IMR-90 (cell line): ENCODE measurements at regions not wholly inside any gene's neighbourhood (a gene's known extent, or its start where the extent isn't known, plus 50 kb on each side); places are given as distances from the start of the nearest gene placed in this dataset.

ENCODE experiments used
- ATAC-seq: fragments of 200-7000 bp; cut with Tn5 transposase; 2 replicates; pipeline ENCODE4 v1.9.1; 2020; ENCODE audit warnings: low read depth, mild to moderate bottlenecking, moderate library complexity
- BruUV-seq: library from RNA; stranded (reverse); fragments of 400-500 nt; replicated peaks from 2 replicates; lab custom pipeline; 2021; lab: Mats Ljungman, UMichigan
- CTCF ChIA-PET: fragments of 300-600 bp; formaldehyde crosslinking; extraction: SDS; loops from one replicate; lab custom pipeline; 2021; ENCODE audit warnings: antibody characterized with exemption; lab: Yijun Ruan, JAX
- POLR2A ChIA-PET: fragments of 300-600 bp; sonication (Branson Sonifier 250); formaldehyde crosslinking; loops from one replicate; lab custom pipeline; 2022; ENCODE audit warnings: antibody characterized with exemption; ENCODE audit not compliant: unreplicated experiment; lab: Charles Lee
- DNase-seq: peaks from one replicate; pipeline ENCODE4 v3.0.0; 2013
- H2AFZ ChIP-seq: replicated peaks from 2 replicates; pipeline ENCODE3; 2013; ENCODE audit warnings: low read length, mild to moderate bottlenecking; ENCODE audit not compliant: poor library complexity
- H2AK5ac ChIP-seq: 2 replicates; pipeline ENCODE4 v1.6.1; 2013; ENCODE audit warnings: low read depth, low read length, inconsistent platforms
- H2AK9ac ChIP-seq: replicated peaks from 2 replicates; pipeline ENCODE3; 2013; ENCODE audit warnings: mild to moderate bottlenecking, low read depth, low read length, moderate library complexity; ENCODE audit not compliant: poor library complexity
- H2BK120ac ChIP-seq: 2 replicates; pipeline ENCODE4 v1.6.1; 2013; ENCODE audit warnings: low read depth, low read length, inconsistent platforms
- H2BK15ac ChIP-seq: 3 replicates; pipeline ENCODE4 v1.6.1; 2013; ENCODE audit warnings: low read depth, low read length, inconsistent platforms
- H2BK20ac ChIP-seq: 2 replicates; pipeline ENCODE4 v1.6.1; 2013; ENCODE audit warnings: low read depth, mild to moderate bottlenecking, inconsistent platforms, low read length, moderate library complexity
- H2BK5ac ChIP-seq: 2 replicates; pipeline ENCODE4 v1.6.1; 2013; ENCODE audit warnings: mild to moderate bottlenecking, low read depth, low read length, inconsistent platforms; ENCODE audit not compliant: poor library complexity, severe bottlenecking
- H3K14ac ChIP-seq: replicated peaks from 2 replicates; pipeline ENCODE4 v1.6.1; 2013; ENCODE audit warnings: low read depth, low read length, inconsistent platforms
- H3K18ac ChIP-seq: 2 replicates; pipeline ENCODE4 v1.6.1; 2013; ENCODE audit warnings: low read depth, low read length, control low read depth
- H3K23ac ChIP-seq: 2 replicates; pipeline ENCODE4 v1.6.1; 2013; ENCODE audit warnings: low read depth, low read length, inconsistent platforms
- H3K27ac ChIP-seq: 2 replicates; pipeline ENCODE4 v1.5.1; 2013; ENCODE audit warnings: mild to moderate bottlenecking, control low read depth, low read length; ENCODE audit not compliant: insufficient read depth
- H3K27me3 ChIP-seq: 2 replicates; pipeline ENCODE4 v1.6.1; 2013; ENCODE audit warnings: low read length; ENCODE audit not compliant: control insufficient read depth, insufficient read depth
- H3K36me3 ChIP-seq: 2 replicates; pipeline ENCODE4 v1.6.1; 2013; ENCODE audit warnings: low read length, mixed read lengths; ENCODE audit not compliant: control insufficient read depth, insufficient read depth
- H3K4ac ChIP-seq: 2 replicates; pipeline ENCODE4 v1.6.1; 2013; ENCODE audit warnings: low read depth, low read length, inconsistent platforms
- H3K4me1 ChIP-seq: 2 replicates; pipeline ENCODE4 v1.6.1; 2013; ENCODE audit warnings: low read length, mixed read lengths; ENCODE audit not compliant: control insufficient read depth, insufficient read depth
- H3K4me2 ChIP-seq: 2 replicates; pipeline ENCODE4 v1.6.1; 2013; ENCODE audit warnings: low read depth, mild to moderate bottlenecking, control low read depth, low read length, moderate library complexity
- H3K4me3 ChIP-seq: 2 replicates; pipeline ENCODE4 v1.5.1; 2013; ENCODE audit warnings: low read depth, mild to moderate bottlenecking, control low read depth, low read length, moderate library complexity; ENCODE audit not compliant: insufficient read depth
- H3K56ac ChIP-seq: 2 replicates; pipeline ENCODE4 v1.6.1; 2013; ENCODE audit warnings: low read length, inconsistent platforms; ENCODE audit not compliant: insufficient read depth; ENCODE audit errors: extremely low read depth
- H3K79me1 ChIP-seq, 2 experiments: 2 replicates each; pipeline ENCODE4 v1.6.1; 2013; ENCODE audit warnings: low read length in 2 of 2, inconsistent platforms in 1 of 2, low read depth in 1 of 2
- H3K9ac ChIP-seq: 2 replicates; pipeline ENCODE4 v1.6.1; 2013; ENCODE audit warnings: low read depth, low read length, control low read depth
- H3K9me1 ChIP-seq: 2 replicates; pipeline ENCODE4 v1.6.1; 2013; ENCODE audit warnings: low read length, inconsistent platforms; ENCODE audit not compliant: insufficient read depth
- H3K9me3 ChIP-seq: 2 replicates; pipeline ENCODE4 v1.6.1; 2013; ENCODE audit warnings: low read length; ENCODE audit not compliant: control insufficient read depth, insufficient read depth
- H4K20me1 ChIP-seq: 2 replicates; pipeline ENCODE4 v1.6.1; 2013; ENCODE audit warnings: low read length, inconsistent platforms; ENCODE audit not compliant: insufficient read depth
- H4K5ac ChIP-seq: 2 replicates; pipeline ENCODE4 v1.6.1; 2013; ENCODE audit warnings: mild to moderate bottlenecking, low read depth, low read length, control low read depth
- H4K8ac ChIP-seq, 2 experiments: 2 replicates each; pipeline ENCODE4 v1.6.1; 2013; ENCODE audit warnings: low read depth in 2 of 2, low read length in 2 of 2, control low read depth in 1 of 2, inconsistent platforms in 1 of 2
- H4K91ac ChIP-seq: 2 replicates; pipeline ENCODE4 v1.6.1; 2013; ENCODE audit warnings: low read depth, low read length, inconsistent platforms; ENCODE audit not compliant: insufficient read depth
- CEBPB ChIP-seq: IDR thresholded peaks from 2 replicates; pipeline ENCODE4 v1.6.1; 2012; ENCODE audit warnings: low read depth, low read length, improper control_type of control experiment
- FOS ChIP-seq: fragments of 150-350 bp; IDR thresholded peaks from 2 replicates; pipeline ENCODE4 v1.6.1; 2016; ENCODE audit warnings: low read depth, low read length
- MAFK ChIP-seq: IDR thresholded peaks from 2 replicates; pipeline ENCODE4 v1.6.1; 2012; ENCODE audit warnings: low read depth, low read length, improper control_type of control experiment
- MAZ ChIP-seq: IDR thresholded peaks from 2 replicates; pipeline ENCODE4 v1.6.1; 2012; ENCODE audit warnings: low read depth, mild to moderate bottlenecking, low read length, improper control_type of control experiment, moderate library complexity, borderline replicate concordance
- NFE2L2 ChIP-seq: fragments of 150-350 bp; IDR thresholded peaks from 2 replicates; pipeline ENCODE4 v1.6.1; 2016; ENCODE audit warnings: low read depth, mild to moderate bottlenecking, low read length
- POLR2A ChIP-seq: IDR thresholded peaks from 2 replicates; pipeline ENCODE4 v1.6.1; 2012; ENCODE audit warnings: mild to moderate bottlenecking, low read depth, low read length
- RAD21 ChIP-seq: IDR thresholded peaks from 2 replicates; pipeline ENCODE4 v1.6.1; 2012; ENCODE audit warnings: low read length, improper control_type of control experiment
- USF2 ChIP-seq: fragments of 150-350 bp; IDR thresholded peaks from 2 replicates; pipeline ENCODE4 v1.6.1; 2017; ENCODE audit warnings: mild to moderate bottlenecking, antibody characterized with exemption, low read length, low read depth
- WGBS, 2 experiments: methylation state at CpG; one replicate each; pipeline versions ENCODE4 v1.1.5 to v1.1.7; 2013; ENCODE audit warnings: missing lambda C conversion rate in 2 of 2; ENCODE audit not compliant: insufficient read length in 1 of 2; ENCODE audit errors: extremely low coverage in 2 of 2; 5-methylcytosine and 5-hydroxymethylcytosine counted together
- dilution Hi-C: fragments of 300-500 bp; cut with HindIII; formaldehyde crosslinking; loops from one replicate; pipeline ENCODE4 v1.14.3; 2018; ENCODE audit warnings: low sequenced_read_pairs; ENCODE audit not compliant: unreplicated experiment
- in situ Hi-C: fragments of 300-500 bp; cut with MboI; formaldehyde crosslinking; loops from 3 replicates; pipeline ENCODE4 v1.14.3; 2019; ENCODE audit warnings: low sequenced_read_pairs, inconsistent platforms, mixed read lengths
- intact Hi-C: fragments of 100-400 bp; cut with micrococcal nuclease; formaldehyde crosslinking; loops from 2 replicates; pipeline ENCODE4 v1.10.0; 2022
- TF ChIP-seq, protein P1 (sequence below): fragments of 150-350 bp; IDR thresholded peaks from 2 replicates; pipeline ENCODE4 v1.6.1; 2016; ENCODE audit warnings: low read depth, mild to moderate bottlenecking, low read length, moderate library complexity, borderline replicate concordance

- WGBS, 2 experiments = no CpG with 5 or more reads among the region's 11 CpGs
- ATAC-seq (no peak), DNase-seq (no peak)
- BruUV-seq = no TSS peak
- Histone ChIP-seq H3K36me3 (no peaks in the 10 kb centered on the region), H2BK5ac (no peak overlapping the region), H2BK120ac (no peak overlapping the region), H3K4me3 (no peak overlapping the region), H3K79me1 (no peaks in the 10 kb centered on the region), H3K4me2 (no peak overlapping the region), H2AK5ac (no peak overlapping the region), H3K4ac (no peak overlapping the region), H3K9ac (no peak overlapping the region), H2BK15ac (no peak overlapping the region), H3K27ac (no peak overlapping the region), H3K14ac (no peak overlapping the region), H3K27me3 (peaks cover 72% of the 10 kb centered on the region), H3K23ac (no peak overlapping the region), H4K91ac (no peak overlapping the region), H3K9me3 (no peaks in the 10 kb centered on the region), H4K20me1 (no peaks in the 10 kb centered on the region), H2AFZ (no peak overlapping the region), H2AK9ac (no peak overlapping the region), H2BK20ac (no peak overlapping the region), H3K56ac (no peak overlapping the region), H4K8ac (no peak overlapping the region), H3K4me1 (no peaks in the 10 kb centered on the region), H4K5ac (no peak overlapping the region), H3K9me1 (no peaks in the 10 kb centered on the region), H3K18ac (no peak overlapping the region)
- ChIA-PET CTCF (no interaction called here), POLR2A (no interaction called here)
- dilution Hi-C loops (no loop called here), in situ Hi-C loops (no loop called here), intact Hi-C loops (no loop called here)
- TF ChIP-seq CEBPB = no peak
- no peak for TF ChIP-seq POLR2A
- no peak for TF ChIP-seq NFE2L2
- no peak for TF ChIP-seq MAFK
- TF ChIP-seq USF2 = no peak
- TF ChIP-seq, protein P1, sequence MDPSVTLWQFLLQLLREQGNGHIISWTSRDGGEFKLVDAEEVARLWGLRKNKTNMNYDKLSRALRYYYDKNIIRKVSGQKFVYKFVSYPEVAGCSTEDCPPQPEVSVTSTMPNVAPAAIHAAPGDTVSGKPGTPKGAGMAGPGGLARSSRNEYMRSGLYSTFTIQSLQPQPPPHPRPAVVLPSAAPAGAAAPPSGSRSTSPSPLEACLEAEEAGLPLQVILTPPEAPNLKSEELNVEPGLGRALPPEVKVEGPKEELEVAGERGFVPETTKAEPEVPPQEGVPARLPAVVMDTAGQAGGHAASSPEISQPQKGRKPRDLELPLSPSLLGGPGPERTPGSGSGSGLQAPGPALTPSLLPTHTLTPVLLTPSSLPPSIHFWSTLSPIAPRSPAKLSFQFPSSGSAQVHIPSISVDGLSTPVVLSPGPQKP = no peak
- TF ChIP-seq FOS = no peak
- TF ChIP-seq MAZ = no peak
- TF ChIP-seq RAD21 = no peak
Observed at GRCh38 chr16:87096746-87097333, 220.4 kb downstream of the C16orf95 start.
